Fibroblast of lung (primary cell): ENCODE measurements at regions not wholly inside any gene's neighbourhood (a gene's known extent, or its start where the extent isn't known, plus 50 kb on each side); places are given as distances from the start of the nearest gene placed in this dataset.

Experiments used
- DNase-seq, 2 donors: peaks; one replicate each; pipeline versions ENCODE4 v3.0.0 to v3.0.0-alpha.2; 2010; ENCODE audit warnings: low read depth in 2 of 2
- H2AFZ ChIP-seq: 2 replicates; pipeline ENCODE4 v1.5.1; 2012; ENCODE audit warnings: low read length, control low read depth, inconsistent platforms
- H3K27ac ChIP-seq: 2 replicates; pipeline ENCODE4 v1.5.1; 2011; ENCODE audit warnings: low read length, control low read depth; ENCODE audit not compliant: insufficient read depth
- H3K27me3 ChIP-seq: 2 replicates; pipeline ENCODE4 v1.5.1; 2011; ENCODE audit warnings: mild to moderate bottlenecking, low read length; ENCODE audit not compliant: control insufficient read depth, insufficient read depth
- H3K36me3 ChIP-seq: 2 replicates; pipeline ENCODE4 v1.5.1; 2011; ENCODE audit warnings: low read length; ENCODE audit not compliant: control insufficient read depth, insufficient read depth
- H3K4me1 ChIP-seq: 2 replicates; pipeline ENCODE4 v1.5.1; 2011; ENCODE audit warnings: low read length; ENCODE audit not compliant: control insufficient read depth, insufficient read depth; ENCODE audit errors: extremely low read depth
- H3K4me2 ChIP-seq: 2 replicates; pipeline ENCODE4 v1.5.1; 2011; ENCODE audit warnings: low read length, control low read depth; ENCODE audit not compliant: insufficient read depth; ENCODE audit errors: extremely low read depth
- H3K4me3 ChIP-seq, 4 experiments: fragments of 200-600 bp in 1 of 4; sonication (generic) in 1 of 4; replicated peaks in 1 of 4; 2 replicates each; pipeline ENCODE4 v1.5.1; 2011 to 2016; ENCODE audit warnings: low read length in 4 of 4, low read depth in 3 of 4, mild to moderate bottlenecking in 3 of 4, control low read depth in 2 of 4, inconsistent platforms in 1 of 4, mixed read lengths in 1 of 4; ENCODE audit not compliant: insufficient read depth in 1 of 4; ENCODE audit errors: control extremely low read depth in 1 of 4
- H3K79me2 ChIP-seq: 2 replicates; pipeline ENCODE4 v1.5.1; 2012; ENCODE audit warnings: mild to moderate bottlenecking, low read length, inconsistent platforms; ENCODE audit not compliant: control insufficient read depth, insufficient read depth
- H3K9ac ChIP-seq: 2 replicates; pipeline ENCODE4 v1.5.1; 2011; ENCODE audit warnings: mild to moderate bottlenecking, low read length, control low read depth; ENCODE audit not compliant: insufficient read depth
- H3K9me3 ChIP-seq: 2 replicates; pipeline ENCODE4 v1.5.1; 2012; ENCODE audit warnings: low read depth, low read length; ENCODE audit not compliant: control insufficient read depth, insufficient read depth
- H4K20me1 ChIP-seq: 2 replicates; pipeline ENCODE4 v1.5.1; 2011; ENCODE audit warnings: low read length; ENCODE audit not compliant: control insufficient read depth, insufficient read depth; ENCODE audit errors: extremely low read depth
- CTCF ChIP-seq, 2 donors: IDR thresholded peaks in 1 of 2; conservative IDR thresholded peaks in 1 of 2; 1 replicate in 1 of 2; 2 replicates in 1 of 2; pipeline ENCODE4 v1.5.1; 2011 to 2012; ENCODE audit warnings: low read length in 2 of 2, control low read depth in 1 of 2, inconsistent platforms in 1 of 2, low read depth in 1 of 2, mild to moderate bottlenecking in 1 of 2
- EZH2 ChIP-seq: IDR thresholded peaks from 2 replicates; pipeline ENCODE4 v1.5.1; 2012; ENCODE audit warnings: low read length, control low read depth, mild to moderate bottlenecking; ENCODE audit errors: missing control alignments

DNA sequence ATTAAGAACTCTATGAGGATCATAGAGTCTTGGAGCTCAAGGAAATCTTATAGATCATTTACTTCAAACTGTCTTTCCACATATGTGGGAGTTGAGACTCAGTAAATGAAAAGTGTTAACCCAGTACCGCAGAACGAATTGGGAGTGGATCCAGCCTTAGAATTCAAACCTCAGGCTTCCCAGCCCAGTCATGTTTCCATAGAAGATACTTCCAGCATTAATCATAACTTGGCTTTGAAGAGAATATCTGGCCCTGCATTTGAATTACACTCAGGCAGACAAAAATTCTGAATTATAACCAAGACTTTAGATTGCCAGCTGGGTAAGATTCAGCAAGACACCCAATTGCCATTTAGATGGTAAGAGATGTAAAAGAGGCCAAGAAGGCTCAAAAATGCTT is 972.0 kb downstream of the TUSC7 start:
- Histone ChIP-seq H3K9me3 (no peaks in the 10 kb centered on the region), H3K27ac (no peak overlapping the region), H3K9ac (no peak overlapping the region), H4K20me1 (no peaks in the 10 kb centered on the region), H3K36me3 (no peaks in the 10 kb centered on the region), H3K4me2 (no peak overlapping the region), H3K79me2 (no peaks in the 10 kb centered on the region), H3K27me3 (no peaks in the 10 kb centered on the region), H3K4me1 (no peaks in the 10 kb centered on the region), H3K4me3 (no peak overlapping the region), H2AFZ (no peak overlapping the region)
- no peak for TF ChIP-seq EZH2
- TF ChIP-seq CTCF (conservative IDR thresholded peaks at IDR 0.05 in 1 of 2, IDR thresholded peaks at IDR 0.05 in 1 of 2; ENCODE audit: low read depth in 1 of 2, low read length in 2 of 2), result no peak
- peak; percentile 83 to 95 for DNase-seq

- no peaks in the 10 kb centered on the region for H3K36me3 ChIP-seq
- no peaks in the 10 kb centered on the region for H3K27me3 ChIP-seq
- no peak for TF ChIP-seq EZH2
- no peak for TF ChIP-seq CTCF (conservative IDR thresholded peaks at IDR 0.05 in 1 of 2, IDR thresholded peaks at IDR 0.05 in 1 of 2; ENCODE audit: low read depth in 1 of 2, low read length in 2 of 2)
- H4K20me1 ChIP-seq, result no peaks in the 10 kb centered on the region
- no peaks in the 10 kb centered on the region for H3K9me3 ChIP-seq
- H3K9ac ChIP-seq, result no peak overlapping the region
- H3K4me2 ChIP-seq, result no peak overlapping the region
- H3K4me1 ChIP-seq, result no peaks in the 10 kb centered on the region
- no peak overlapping the region for H3K4me3 ChIP-seq
- no peak overlapping the region for H2AFZ ChIP-seq
- H3K27ac ChIP-seq, result no peak overlapping the region
- no peaks in the 10 kb centered on the region for H3K79me2 ChIP-seq
- DNase-seq, result no peak
Observed at GRCh38 chr3:117687096-117687495, 977.5 kb downstream of the TUSC7 start.

DNA sequence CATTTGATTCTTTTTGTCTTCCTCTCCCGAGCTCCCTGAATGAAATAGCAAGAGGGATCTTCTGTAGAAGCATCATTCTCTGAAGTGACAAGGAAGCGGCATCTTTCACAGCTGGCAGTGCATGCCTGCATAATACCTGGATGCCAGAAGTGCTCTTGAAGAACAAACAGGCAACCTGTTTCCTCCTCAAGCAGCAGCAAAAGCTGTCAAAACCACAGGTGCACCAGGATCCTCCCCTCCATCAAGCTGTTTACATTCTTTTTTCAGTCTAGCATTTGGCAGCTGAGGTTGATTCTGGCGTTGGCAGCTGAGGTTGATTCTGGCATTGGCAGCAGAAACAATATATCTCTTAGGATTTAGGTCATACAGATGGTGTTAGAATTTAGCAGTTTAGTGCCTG is 979.0 kb downstream of the TUSC7 start:
- Histone ChIP-seq H3K4me3 (no peak overlapping the region), H4K20me1 (no peaks in the 10 kb centered on the region), H3K36me3 (no peaks in the 10 kb centered on the region), H3K9ac (no peak overlapping the region), H2AFZ (no peak overlapping the region), H3K4me2 (no peak overlapping the region), H3K27me3 (no peaks in the 10 kb centered on the region), H3K79me2 (no peaks in the 10 kb centered on the region), H3K9me3 (no peaks in the 10 kb centered on the region), H3K27ac (no peak overlapping the region), H3K4me1 (no peaks in the 10 kb centered on the region)
- TF ChIP-seq EZH2, result no peak
- no peak for DNase-seq
